ENCODE measurements at regions not wholly inside any gene's neighbourhood (a gene's known extent, or its start where the extent isn't known, plus 50 kb on each side); places are given as distances from the start of the nearest gene placed in this dataset.

GRCh38 chr7:25988640-25989039 is 163.4 kb upstream of the NFE2L3 start:
- no peaks in the 10 kb centered on the region for H3K9me3 Mint-ChIP-seq
- no peak overlapping the region for H3K27ac Mint-ChIP-seq
- DNase-seq (ENCODE audit: extremely low spot score, unreplicated experiment), result no peak
- H3K4me1 Mint-ChIP-seq (ENCODE audit: unreplicated experiment), result peaks cover 24% of the 10 kb centered on the region
- no peaks in the 10 kb centered on the region for H3K36me3 Mint-ChIP-seq
- peaks cover 3% of the 10 kb centered on the region for H3K27me3 Mint-ChIP-seq
- no peak for TF ChIP-seq CTCF (conservative IDR thresholded peaks at IDR 0.05)
- H3K4me3 Mint-ChIP-seq, result no peak overlapping the region

GRCh38 chr7:25989140-25989705 is 162.8 kb upstream of the NFE2L3 start:
- peak overlapping the region; percentile 13 for H3K4me3 Mint-ChIP-seq
- no peak for TF ChIP-seq CTCF (conservative IDR thresholded peaks at IDR 0.05)
- no peak overlapping the region for H3K27ac Mint-ChIP-seq
- no peaks in the 10 kb centered on the region for H3K9me3 Mint-ChIP-seq
- H3K36me3 Mint-ChIP-seq, result no peaks in the 10 kb centered on the region
- H3K27me3 Mint-ChIP-seq, result peaks cover 3% of the 10 kb centered on the region
- no peak for DNase-seq (ENCODE audit: extremely low spot score, unreplicated experiment)
- peaks cover 24% of the 10 kb centered on the region for H3K4me1 Mint-ChIP-seq (ENCODE audit: unreplicated experiment)

- H3K27ac Mint-ChIP-seq, result no peak overlapping the region
- TF ChIP-seq CTCF (conservative IDR thresholded peaks at IDR 0.05), result no peak
- H3K4me3 Mint-ChIP-seq, result no peak overlapping the region
- no peaks in the 10 kb centered on the region for H3K9me3 Mint-ChIP-seq
- no peaks in the 10 kb centered on the region for H3K27me3 Mint-ChIP-seq
- no peaks in the 10 kb centered on the region for H3K36me3 Mint-ChIP-seq
- peaks cover 21% of the 10 kb centered on the region for H3K4me1 Mint-ChIP-seq (ENCODE audit: unreplicated experiment)
- no peak for DNase-seq (ENCODE audit: extremely low spot score, unreplicated experiment)
Measured at GRCh38 chr7:25994433-25994994, 157.5 kb upstream of the NFE2L3 start.

- no peak for DNase-seq (ENCODE audit: extremely low spot score, unreplicated experiment)
- H3K36me3 Mint-ChIP-seq, result no peaks in the 10 kb centered on the region
- H3K4me3 Mint-ChIP-seq, result no peak overlapping the region
- H3K27ac Mint-ChIP-seq, result no peak overlapping the region
- no peaks in the 10 kb centered on the region for H3K27me3 Mint-ChIP-seq
- H3K9me3 Mint-ChIP-seq, result no peaks in the 10 kb centered on the region
- no peak for TF ChIP-seq CTCF (conservative IDR thresholded peaks at IDR 0.05)
- H3K4me1 Mint-ChIP-seq (ENCODE audit: unreplicated experiment), result peaks cover 14% of the 10 kb centered on the region
Measured at GRCh38 chr7:25995216-25995615, 156.8 kb upstream of the NFE2L3 start.

- no peak for TF ChIP-seq CTCF (conservative IDR thresholded peaks at IDR 0.05)
- Mint-ChIP-seq H3K9me3 (no peaks in the 10 kb centered on the region), H3K4me3 (no peak overlapping the region), H3K27ac (no peak overlapping the region), H3K4me1 (ENCODE audit: unreplicated experiment) (peaks cover 11% of the 10 kb centered on the region), H3K27me3 (no peaks in the 10 kb centered on the region), H3K36me3 (no peaks in the 10 kb centered on the region)
- DNase-seq (ENCODE audit: extremely low spot score, unreplicated experiment), result no peak
Measured at GRCh38 chr7:25996006-25996408, 156.0 kb upstream of the NFE2L3 start.
